ENCODE measurements at regions not wholly inside any gene's neighbourhood (a gene's known extent, or its start where the extent isn't known, plus 50 kb on each side); places are given as distances from the start of the nearest gene placed in this dataset.

- intact Hi-C loops (cut with micrococcal nuclease; ENCODE audit: unreplicated experiment): no loop called here
- Mint-ChIP-seq H3K9me3 (ENCODE audit: unreplicated experiment) (no peaks in the 10 kb centered on the region), H3K27ac (ENCODE audit: unreplicated experiment) (no peak overlapping the region), H3K4me3 (ENCODE audit: unreplicated experiment) (no peak overlapping the region), H3K4me1 (ENCODE audit: low read depth, unreplicated experiment) (peaks cover 6% of the 10 kb centered on the region), H3K36me3 (ENCODE audit: insufficient read depth, unreplicated experiment) (no peaks in the 10 kb centered on the region), H3K27me3 (ENCODE audit: insufficient read depth, unreplicated experiment) (no peaks in the 10 kb centered on the region)
- POLR2A ChIA-PET: no interaction called here
- TF ChIP-seq CTCF (IDR thresholded peaks at IDR 0.05; ENCODE audit: insufficient read depth in 1 of 2, low read depth in 1 of 2, low read length in 1 of 2, severe bottlenecking in 1 of 2, unreplicated experiment in 1 of 2): no peak
- DNase-seq: no peak
- no peaks in the 10 kb centered on the region for H3K36me3 ChIP-seq (ENCODE audit: control insufficient read depth, insufficient read depth, low read length)
- no peaks in the 10 kb centered on the region for H3K27me3 ChIP-seq (replicated peaks; ENCODE audit: control insufficient read depth, insufficient read depth, low read length)
- H3K9me3 ChIP-seq: no peaks in the 10 kb centered on the region
- CTCF ChIA-PET: no interaction called here
- peaks cover 18% of the 10 kb centered on the region for H3K4me1 ChIP-seq
- no TSS peak for BruUV-seq (replicated peaks)
- no peak overlapping the region for H3K4me3 ChIP-seq (ENCODE audit: low read depth, low read length)
Observed at GRCh38 chr12:75660805-75661404, 149.5 kb upstream of the KRR1 start.

- TF ChIP-seq CTCF (IDR thresholded peaks at IDR 0.05; ENCODE audit: insufficient read depth in 1 of 2, low read depth in 1 of 2, low read length in 1 of 2, severe bottlenecking in 1 of 2, unreplicated experiment in 1 of 2): no peak
- no peaks in the 10 kb centered on the region for H3K4me1 Mint-ChIP-seq (ENCODE audit: low read depth, unreplicated experiment)
- no peak overlapping the region for H3K4me3 Mint-ChIP-seq (ENCODE audit: unreplicated experiment)
- no peaks in the 10 kb centered on the region for H3K27me3 ChIP-seq (replicated peaks; ENCODE audit: control insufficient read depth, insufficient read depth, low read length)
- CTCF ChIA-PET: no interaction called here
- no peak for DNase-seq
- H3K9me3 ChIP-seq: no peaks in the 10 kb centered on the region
- H3K27ac Mint-ChIP-seq (ENCODE audit: unreplicated experiment): no peak overlapping the region
- H3K36me3 ChIP-seq (ENCODE audit: control insufficient read depth, insufficient read depth, low read length): no peaks in the 10 kb centered on the region
- H3K4me1 ChIP-seq: peaks cover 10% of the 10 kb centered on the region
- no peaks in the 10 kb centered on the region for H3K27me3 Mint-ChIP-seq (ENCODE audit: insufficient read depth, unreplicated experiment)
- no peak overlapping the region for H3K4me3 ChIP-seq (ENCODE audit: low read depth, low read length)
- no TSS peak for BruUV-seq (replicated peaks)
- H3K9me3 Mint-ChIP-seq (ENCODE audit: unreplicated experiment): no peaks in the 10 kb centered on the region
- POLR2A ChIA-PET: no interaction called here
- H3K36me3 Mint-ChIP-seq (ENCODE audit: insufficient read depth, unreplicated experiment): no peaks in the 10 kb centered on the region
- intact Hi-C loops (cut with micrococcal nuclease; ENCODE audit: unreplicated experiment): no loop called here
Observed at GRCh38 chr12:75660107-75660530, 148.7 kb upstream of the KRR1 start.

- TF ChIP-seq CTCF (IDR thresholded peaks at IDR 0.05; ENCODE audit: insufficient read depth in 1 of 2, low read depth in 1 of 2, low read length in 1 of 2, severe bottlenecking in 1 of 2, unreplicated experiment in 1 of 2): no peak
- Mint-ChIP-seq H3K27me3 (ENCODE audit: insufficient read depth, unreplicated experiment) (no peaks in the 10 kb centered on the region), H3K27ac (ENCODE audit: unreplicated experiment) (no peak overlapping the region), H3K36me3 (ENCODE audit: insufficient read depth, unreplicated experiment) (no peaks in the 10 kb centered on the region), H3K9me3 (ENCODE audit: unreplicated experiment) (no peaks in the 10 kb centered on the region), H3K4me1 (ENCODE audit: low read depth, unreplicated experiment) (no peaks in the 10 kb centered on the region), H3K4me3 (ENCODE audit: unreplicated experiment) (no peak overlapping the region)
- CTCF ChIA-PET: no interaction called here
- H3K27me3 ChIP-seq (replicated peaks; ENCODE audit: control insufficient read depth, insufficient read depth, low read length): no peaks in the 10 kb centered on the region
- no peaks in the 10 kb centered on the region for H3K36me3 ChIP-seq (ENCODE audit: control insufficient read depth, insufficient read depth, low read length)
- POLR2A ChIA-PET: no interaction called here
- H3K4me1 ChIP-seq: peaks cover under 1% of the 10 kb centered on the region; the same call in 1 of the 2 replicates
- H3K9me3 ChIP-seq: no peaks in the 10 kb centered on the region
- H3K4me3 ChIP-seq (ENCODE audit: low read depth, low read length): no peak overlapping the region
- no TSS peak for BruUV-seq (replicated peaks)
- no peak for DNase-seq
- intact Hi-C loops (cut with micrococcal nuclease; ENCODE audit: unreplicated experiment): no loop called here
Observed at GRCh38 chr12:75658901-75659823, 147.8 kb upstream of the KRR1 start.
